Keratinocyte (primary cell): ENCODE measurements at regions not wholly inside any gene's neighbourhood (a gene's known extent, or its start where the extent isn't known, plus 50 kb on each side); places are given as distances from the start of the nearest gene placed in this dataset.
A peak's percentile ranks its signal among the peaks of the same experiment; 100 is the strongest.

Experiments
- DNase-seq: peaks from one replicate; pipeline ENCODE4 v3.0.0-alpha.2; 2011; ENCODE audit warnings: low read depth, missing footprints, low spot score
- FAIRE-seq: peaks from 2 replicates; lab custom pipeline; 2011; peaks lifted over from hg19 to GRCh38; lab: Jason Lieb, UNC
- H2AFZ ChIP-seq: 2 replicates; pipeline ENCODE4 v1.6.0; 2012; ENCODE audit warnings: low read length, control low read depth, inconsistent platforms; ENCODE audit not compliant: control insufficient read depth
- H3K27ac ChIP-seq: 2 replicates; pipeline ENCODE4 v1.5.1; 2011; ENCODE audit warnings: low read length; ENCODE audit not compliant: control insufficient read depth, insufficient read depth
- H3K27me3 ChIP-seq: 3 replicates; pipeline ENCODE4 v1.6.0; 2011; ENCODE audit warnings: low read length; ENCODE audit not compliant: control insufficient read depth, insufficient read depth; ENCODE audit errors: extremely low read depth
- H3K36me3 ChIP-seq, 2 experiments: 2 replicates in 1 of 2; 3 replicates in 1 of 2; pipeline ENCODE4 v1.5.1; 2011; ENCODE audit warnings: low read length in 2 of 2, mild to moderate bottlenecking in 1 of 2; ENCODE audit not compliant: control insufficient read depth in 2 of 2, insufficient read depth in 2 of 2; ENCODE audit errors: extremely low read depth in 1 of 2
- H3K4me1 ChIP-seq: 3 replicates; pipeline ENCODE4 v1.5.1; 2011; ENCODE audit warnings: low read length; ENCODE audit not compliant: control insufficient read depth, insufficient read depth; ENCODE audit errors: extremely low read depth
- H3K4me2 ChIP-seq: 3 replicates; pipeline ENCODE4 v1.6.0; 2011; ENCODE audit warnings: low read depth, low read length; ENCODE audit not compliant: control insufficient read depth, insufficient read depth; ENCODE audit errors: extremely low read depth
- H3K4me3 ChIP-seq, 3 experiments: fragments of 200-600 bp in 1 of 3; sonication (generic) in 1 of 3; 2 replicates in 2 of 3; 3 replicates in 1 of 3; pipeline ENCODE4 v1.5.1; 2011 to 2016; ENCODE audit warnings: low read length in 3 of 3, mild to moderate bottlenecking in 3 of 3, control low read depth in 2 of 3, inconsistent platforms in 1 of 3, low read depth in 1 of 3, mixed read lengths in 1 of 3, mixed run types in 1 of 3, moderate library complexity in 1 of 3; ENCODE audit not compliant: control insufficient read depth in 2 of 3, insufficient read depth in 2 of 3; ENCODE audit errors: extremely low read depth in 1 of 3
- H3K79me2 ChIP-seq: 2 replicates; pipeline ENCODE4 v1.6.0; 2012; ENCODE audit warnings: low read length; ENCODE audit not compliant: control insufficient read depth, insufficient read depth
- H3K9ac ChIP-seq: 3 replicates; pipeline ENCODE4 v1.6.0; 2011; ENCODE audit warnings: low read length; ENCODE audit not compliant: control insufficient read depth, insufficient read depth; ENCODE audit errors: extremely low read depth
- H3K9me1 ChIP-seq: 3 replicates; pipeline ENCODE4 v1.6.0; 2011; ENCODE audit warnings: low read length; ENCODE audit not compliant: control insufficient read depth, insufficient read depth; ENCODE audit errors: extremely low read depth
- H3K9me3 ChIP-seq: 2 replicates; pipeline ENCODE4 v1.5.1; 2012; ENCODE audit warnings: low read depth, low read length; ENCODE audit not compliant: control insufficient read depth
- H4K20me1 ChIP-seq: 3 replicates; pipeline ENCODE4 v1.6.0; 2011; ENCODE audit warnings: low read length; ENCODE audit not compliant: control insufficient read depth, insufficient read depth; ENCODE audit errors: extremely low read depth
- CTCF ChIP-seq, 3 experiments: IDR thresholded peaks in 1 of 3; conservative IDR thresholded peaks in 1 of 3; optimal IDR thresholded peaks in 1 of 3; 2 replicates in 2 of 3; 3 replicates in 1 of 3; pipeline versions ENCODE3 to v1.5.1; 2011; ENCODE audit warnings: low read length in 3 of 3, mild to moderate bottlenecking in 3 of 3, moderate library complexity in 2 of 3, control low read depth in 1 of 3, inconsistent platforms in 1 of 3; ENCODE audit not compliant: insufficient read depth in 2 of 3; ENCODE audit errors: extremely low read depth in 1 of 3
- EZH2 ChIP-seq: IDR thresholded peaks from one replicate; pipeline ENCODE4 v1.6.1; 2012; ENCODE audit warnings: inconsistent platforms, mild to moderate bottlenecking, low read length, moderate library complexity
- dilution Hi-C: fragments of 300-500 bp; cut with MboI; formaldehyde crosslinking; loops from one replicate; pipeline ENCODE4 v1.7.0; 2020; ENCODE audit warnings: low sequenced_read_pairs; ENCODE audit not compliant: extremely low pct_ligation_motif_present

GRCh38 chr14:71383510-71383909 lies 476.3 kb downstream of the PCNX1 start:
- no peak for DNase-seq
- H3K27ac ChIP-seq: no peak overlapping the region
- TF ChIP-seq EZH2 (no peak), CTCF (optimal IDR thresholded peaks at IDR 0.05 in 1 of 3, IDR thresholded peaks at IDR 0.05 in 1 of 3, conservative IDR thresholded peaks at IDR 0.05 in 1 of 3; ENCODE audit: extremely low read depth in 1 of 3, insufficient read depth in 2 of 3, low read length in 3 of 3) (no peak)
- peak overlapping the region; percentile 40 for H3K4me2 ChIP-seq
- H2AFZ ChIP-seq: no peak overlapping the region
- H3K27me3 ChIP-seq: no peaks in the 10 kb centered on the region
- H3K36me3 ChIP-seq: peaks cover 0 to 4% of the 10 kb centered on the region in 2 experiments
- no peak overlapping the region for H3K4me3 ChIP-seq
- dilution Hi-C loops: no loop called here
- no peaks in the 10 kb centered on the region for H4K20me1 ChIP-seq
- H3K79me2 ChIP-seq: peaks cover 67% of the 10 kb centered on the region
- H3K9ac ChIP-seq: no peak overlapping the region
- peaks cover 27% of the 10 kb centered on the region for H3K4me1 ChIP-seq
- H3K9me1 ChIP-seq: no peaks in the 10 kb centered on the region
- FAIRE-seq: peak; percentile 48
- H3K9me3 ChIP-seq: no peaks in the 10 kb centered on the region

GRCh38 chr14:71384007-71384845 lies 477.0 kb downstream of the PCNX1 start:
- DNase-seq (no peak), FAIRE-seq (no peak)
- peak overlapping the region; percentile 8 for H2AFZ ChIP-seq
- TF ChIP-seq EZH2 (no peak), CTCF (optimal IDR thresholded peaks at IDR 0.05 in 1 of 3, IDR thresholded peaks at IDR 0.05 in 1 of 3, conservative IDR thresholded peaks at IDR 0.05 in 1 of 3; ENCODE audit: extremely low read depth in 1 of 3, insufficient read depth in 2 of 3, low read length in 3 of 3) (no peak)
- H3K27me3 ChIP-seq: no peaks in the 10 kb centered on the region
- H3K27ac ChIP-seq: no peak overlapping the region
- dilution Hi-C loops: no loop called here
- no peak overlapping the region for H3K4me3 ChIP-seq
- H3K9me3 ChIP-seq: no peaks in the 10 kb centered on the region
- no peak overlapping the region for H3K9ac ChIP-seq
- H3K79me2 ChIP-seq: peaks cover 62% of the 10 kb centered on the region
- H4K20me1 ChIP-seq: no peaks in the 10 kb centered on the region
- H3K4me1 ChIP-seq: peaks cover 32% of the 10 kb centered on the region
- H3K4me2 ChIP-seq: peak overlapping the region; percentile 40
- no peaks in the 10 kb centered on the region for H3K9me1 ChIP-seq
- H3K36me3 ChIP-seq: peaks cover 0 to 4% of the 10 kb centered on the region in 2 experiments
